ENCODE measurements at regions not wholly inside any gene's neighbourhood (a gene's known extent, or its start where the extent isn't known, plus 50 kb on each side); places are given as distances from the start of the nearest gene placed in this dataset.
"Not testable (repeated sequence)": the region's sequence is repeated elsewhere in the genome, so short reads cannot be mapped to it uniquely, and the experiment has no call there.

- TF ChIP-seq CTCF, POLR2A (IDR thresholded peaks at IDR 0.05): not testable (repeated sequence)
Observed at GRCh38 chr3:198139513-198140167, 179.6 kb downstream of the LMLN start.
